HG02870 (cell line): ENCODE measurements at regions not wholly inside any gene's neighbourhood (a gene's known extent, or its start where the extent isn't known, plus 50 kb on each side); places are given as distances from the start of the nearest gene placed in this dataset.

Source experiments
- ATAC-seq: cut with Tn5 transposase; IDR thresholded peaks from one replicate; pipeline ENCODE4 v1.9.1; 2021; ENCODE audit warnings: mild to moderate bottlenecking, moderate library complexity; ENCODE audit not compliant: unreplicated experiment

DNA sequence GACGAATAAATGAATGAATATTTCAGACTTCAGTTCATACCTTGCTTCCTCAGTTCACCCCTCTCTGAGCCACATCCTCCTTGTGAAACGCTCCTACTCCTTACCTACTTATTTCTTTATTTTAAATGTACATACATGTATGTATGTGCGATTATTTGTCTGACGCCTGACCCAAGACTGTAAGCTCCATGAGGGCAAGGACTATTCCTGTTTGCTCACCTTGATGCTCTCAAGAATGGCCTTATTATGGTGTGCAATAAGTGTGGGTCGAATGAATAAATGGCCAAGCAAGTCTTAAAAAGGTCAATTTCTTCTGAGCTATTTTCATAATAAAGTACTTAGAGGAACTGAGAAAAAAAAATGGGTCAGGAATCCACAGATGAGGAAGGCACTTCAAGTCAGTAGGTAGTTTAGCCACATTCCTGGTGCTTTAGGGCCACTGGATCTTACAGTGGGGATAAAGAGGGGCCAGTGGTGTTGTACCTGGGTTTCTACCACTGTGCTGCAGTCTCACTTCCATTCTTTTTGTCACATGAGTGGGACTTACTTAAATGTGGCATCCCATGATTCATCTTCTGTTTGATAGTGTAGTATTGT, 74.7 kb downstream of the SDC1 start:
- ATAC-seq = no peak

- no peak for ATAC-seq
These were observed 75.3 kb downstream of the SDC1 start for GRCh38 chr2:20149703-20150030.

- ATAC-seq = no peak
These were observed 75.8 kb downstream of the SDC1 start for GRCh38 chr2:20148923-20149702.

GRCh38 chr2:20148426-20148922, 76.5 kb downstream of the SDC1 start:
- no peak for ATAC-seq

- ATAC-seq = no peak
These were observed 77.6 kb downstream of the SDC1 start for GRCh38 chr2:20147351-20147750.

DNA sequence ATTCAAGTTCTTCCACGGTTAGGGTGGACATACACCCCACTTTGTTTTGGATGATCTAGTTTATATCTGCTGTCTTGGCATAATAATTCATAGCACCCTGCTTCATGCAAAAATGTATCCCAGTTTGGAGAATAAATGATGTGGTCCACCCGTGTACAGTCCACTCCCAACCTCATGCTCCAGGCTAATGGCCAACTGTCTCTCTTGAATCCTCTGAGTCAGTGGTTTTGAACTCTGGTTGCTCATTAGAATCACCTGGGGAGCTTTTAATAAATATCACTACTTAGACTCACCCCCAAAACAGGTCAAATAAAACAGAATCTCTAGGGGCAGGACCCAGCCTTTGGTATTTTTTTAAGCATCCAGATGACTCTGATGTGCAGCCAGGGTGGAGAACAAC, 78.5 kb downstream of the SDC1 start:
- no peak for ATAC-seq

- peak; percentile 76 for ATAC-seq
These were observed 79.3 kb downstream of the SDC1 start for GRCh38 chr2:20145497-20146193.

- no peak for ATAC-seq
These were observed 80.1 kb downstream of the SDC1 start for GRCh38 chr2:20144861-20145260.

DNA sequence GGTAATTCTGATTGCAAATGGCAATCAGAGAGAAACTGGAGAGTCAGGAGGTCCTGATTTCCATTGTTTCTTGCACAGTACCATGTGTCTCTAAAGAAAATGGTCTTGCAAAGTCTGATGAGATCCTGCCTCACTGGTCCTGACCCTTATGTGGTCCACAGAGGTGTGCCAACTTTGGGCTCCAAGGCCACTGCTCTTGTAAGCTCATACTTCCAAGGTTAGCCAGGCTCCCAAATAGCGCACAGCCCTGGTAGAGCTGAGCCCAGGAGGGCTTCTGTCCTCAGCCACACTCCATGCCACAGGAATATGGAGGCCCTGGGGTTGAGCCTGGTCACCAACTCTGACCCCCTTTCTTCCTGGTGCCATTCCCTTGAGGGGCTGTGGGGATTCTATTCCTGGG, 80.7 kb downstream of the SDC1 start:
- ATAC-seq = no peak

DNA sequence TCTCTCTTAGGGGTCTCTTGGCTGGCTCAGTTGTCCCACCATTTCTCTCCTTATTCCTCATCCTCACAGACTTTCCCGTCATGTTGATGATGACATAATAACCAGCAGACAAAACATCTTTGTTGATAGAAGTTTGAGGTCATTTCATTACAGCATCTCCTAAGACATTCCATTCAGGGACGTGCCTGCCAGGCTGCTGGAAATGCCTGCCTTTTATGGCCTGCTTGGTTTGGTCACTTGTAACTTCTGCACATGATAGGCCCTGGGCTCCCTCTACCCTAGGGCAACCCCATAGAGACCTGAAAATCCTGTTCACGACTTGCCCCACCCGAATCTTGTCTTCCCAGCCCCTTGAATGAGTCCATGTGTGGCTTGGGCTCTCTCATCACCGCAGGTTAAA, 81.7 kb downstream of the SDC1 start:
- no peak for ATAC-seq

DNA sequence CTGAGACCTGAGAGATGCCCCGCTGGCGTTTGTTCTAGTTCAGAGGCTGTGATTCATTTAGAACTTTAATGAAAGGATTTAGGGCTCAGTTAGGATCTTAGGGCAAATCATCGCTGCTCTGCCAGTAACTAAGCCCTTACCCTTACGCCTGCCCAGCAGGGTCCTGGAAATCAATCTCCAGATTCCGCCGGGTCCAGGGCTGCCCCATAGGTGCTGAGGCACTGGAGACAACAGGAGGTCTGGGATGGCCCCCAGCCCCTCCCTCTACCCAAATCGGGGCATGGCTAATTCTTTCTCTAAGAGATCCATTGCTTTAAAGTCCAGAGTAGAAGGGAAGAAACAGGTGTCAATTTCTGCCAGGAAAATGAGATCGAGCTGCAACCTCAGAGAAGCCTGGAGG, 83.1 kb downstream of the SDC1 start:
- ATAC-seq = no peak

DNA sequence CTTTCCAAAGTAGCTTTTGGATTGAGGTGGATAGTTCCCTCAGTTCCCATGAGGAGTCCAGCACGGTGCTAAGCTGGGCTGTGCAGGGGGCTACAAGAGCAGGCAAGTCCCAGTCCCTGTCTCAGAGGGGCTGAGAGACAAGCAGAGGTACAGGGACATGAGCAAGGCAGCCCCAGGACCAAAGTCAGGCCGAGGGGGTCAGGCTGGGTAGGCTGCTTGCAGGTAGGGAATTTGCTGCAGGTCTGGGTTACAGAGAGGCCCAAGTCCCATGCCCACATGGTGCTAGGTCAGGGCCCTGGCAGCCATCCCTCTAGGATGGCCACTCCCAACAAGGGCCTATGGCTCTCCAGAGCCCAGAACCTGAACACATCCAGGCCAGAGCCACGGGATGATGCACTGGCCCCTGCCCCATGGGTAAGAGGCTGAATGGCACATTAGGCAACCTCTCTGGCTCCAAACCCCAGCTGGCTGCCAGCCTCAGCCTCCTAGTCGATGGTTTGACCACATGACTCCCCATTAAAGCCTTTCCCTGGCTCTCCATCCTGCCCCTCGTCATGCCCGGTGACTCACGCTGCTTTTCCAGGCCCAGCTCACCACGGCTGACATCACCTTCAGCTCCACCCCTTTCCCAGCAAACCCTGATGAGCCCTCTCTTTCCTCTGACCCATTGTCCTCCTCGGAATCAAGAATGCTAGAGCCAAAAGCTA, 83.7 kb downstream of the SDC1 start:
- ATAC-seq = no peak

DNA sequence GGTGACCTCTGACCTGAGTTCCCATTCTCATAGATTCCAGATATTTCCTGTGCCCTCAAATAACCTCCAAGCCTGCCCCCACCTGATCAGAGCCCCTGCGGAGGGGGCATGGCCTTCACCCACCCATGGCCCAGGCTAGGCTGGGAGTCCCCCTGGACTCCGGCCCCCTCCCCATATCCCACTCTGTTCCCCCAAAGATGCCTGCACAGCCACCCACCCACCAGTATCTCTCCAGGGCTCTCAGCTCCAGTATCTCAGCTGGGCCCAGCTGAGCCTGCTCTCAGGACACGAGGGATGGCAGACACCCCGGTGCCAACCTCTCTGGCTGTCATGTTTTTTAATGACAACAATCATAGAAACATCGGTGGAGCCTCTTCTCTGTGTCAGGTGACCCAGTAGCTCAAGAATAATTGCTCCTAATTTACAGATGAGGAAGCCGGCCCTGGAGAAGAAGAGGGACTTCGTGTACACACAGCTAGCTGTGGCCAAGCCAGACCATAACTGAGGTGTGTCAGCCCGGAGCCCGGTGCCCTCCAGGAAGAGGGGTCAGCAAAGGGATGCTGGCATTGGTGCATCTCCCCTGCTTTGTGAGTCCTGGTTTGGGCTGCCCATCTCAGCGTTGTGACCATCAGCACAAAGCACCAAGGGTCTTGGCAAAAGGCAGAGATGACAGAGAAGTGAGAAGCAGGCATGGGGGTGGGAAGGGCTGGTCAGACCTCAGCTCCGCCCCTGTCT, 84.4 kb downstream of the SDC1 start:
- no peak for ATAC-seq

- ATAC-seq = no peak
These were observed 85.3 kb downstream of the SDC1 start for GRCh38 chr2:20139407-20140172.

DNA sequence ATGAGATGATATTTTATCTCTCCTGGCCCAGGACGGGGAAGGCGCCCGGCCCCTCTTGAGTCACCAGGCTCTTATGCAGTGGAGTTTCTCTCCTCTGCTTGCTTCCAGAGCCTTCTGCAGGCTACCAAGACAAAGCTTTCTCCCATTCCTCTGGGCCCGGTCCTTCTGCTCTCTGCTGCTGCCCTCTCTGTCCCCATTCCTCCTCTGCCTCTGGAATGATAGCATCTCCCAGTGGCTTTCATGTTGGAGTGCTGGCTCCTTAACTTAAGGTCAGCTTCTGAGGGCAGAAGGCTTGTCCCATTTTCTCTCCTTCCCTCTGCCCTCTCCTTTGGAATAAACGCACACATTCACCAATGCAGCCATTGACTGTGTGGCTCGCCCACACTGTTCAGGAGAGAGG, 86.2 kb downstream of the SDC1 start:
- no peak for ATAC-seq

DNA sequence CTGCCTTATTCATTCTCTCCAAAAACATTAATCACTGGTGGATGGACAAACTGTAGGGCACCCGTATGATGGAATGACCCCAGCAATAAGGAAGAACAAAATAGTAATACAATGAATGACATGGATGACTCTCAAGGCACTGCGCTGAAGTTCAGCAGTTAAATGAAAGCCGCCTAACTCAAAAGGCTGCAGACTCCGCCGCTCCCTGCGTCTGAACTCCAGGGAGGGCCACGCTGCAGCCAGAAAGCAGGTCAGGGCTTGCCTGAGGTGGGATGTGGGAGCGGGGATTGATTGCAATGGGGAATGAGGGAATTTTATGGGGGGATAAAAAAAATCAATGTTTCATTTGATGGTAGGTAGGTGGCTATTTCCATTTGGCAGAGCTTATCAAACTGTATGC, 86.5 kb upstream of the LAPTM4A start:
- no peak for ATAC-seq

- no peak for ATAC-seq
These were observed 85.7 kb upstream of the LAPTM4A start for GRCh38 chr2:20137131-20137571.

GRCh38 chr2:20136149-20136548, 84.7 kb upstream of the LAPTM4A start:
- no peak for ATAC-seq

DNA sequence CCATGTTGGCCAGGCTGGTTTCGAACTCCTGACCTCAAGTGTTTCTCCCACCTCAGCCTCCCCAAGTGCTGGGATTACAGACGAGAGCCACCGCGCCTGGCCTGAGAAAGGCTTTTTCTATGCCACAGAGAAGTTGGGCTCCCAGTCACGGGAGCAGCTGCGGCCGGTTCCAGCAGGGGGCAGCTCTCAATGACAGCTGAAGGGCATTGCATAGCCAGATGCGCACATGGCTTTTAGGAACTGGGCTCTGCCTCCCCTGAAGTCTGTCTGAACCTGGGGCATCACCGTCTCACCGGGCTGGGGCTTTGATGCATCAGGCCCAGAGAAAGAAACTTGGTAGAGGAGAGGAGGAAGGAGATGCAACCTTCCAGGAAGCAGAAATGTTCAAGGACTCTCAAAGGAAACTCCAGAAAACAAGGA, 84.2 kb upstream of the LAPTM4A start:
- peak; percentile 89 for ATAC-seq

DNA sequence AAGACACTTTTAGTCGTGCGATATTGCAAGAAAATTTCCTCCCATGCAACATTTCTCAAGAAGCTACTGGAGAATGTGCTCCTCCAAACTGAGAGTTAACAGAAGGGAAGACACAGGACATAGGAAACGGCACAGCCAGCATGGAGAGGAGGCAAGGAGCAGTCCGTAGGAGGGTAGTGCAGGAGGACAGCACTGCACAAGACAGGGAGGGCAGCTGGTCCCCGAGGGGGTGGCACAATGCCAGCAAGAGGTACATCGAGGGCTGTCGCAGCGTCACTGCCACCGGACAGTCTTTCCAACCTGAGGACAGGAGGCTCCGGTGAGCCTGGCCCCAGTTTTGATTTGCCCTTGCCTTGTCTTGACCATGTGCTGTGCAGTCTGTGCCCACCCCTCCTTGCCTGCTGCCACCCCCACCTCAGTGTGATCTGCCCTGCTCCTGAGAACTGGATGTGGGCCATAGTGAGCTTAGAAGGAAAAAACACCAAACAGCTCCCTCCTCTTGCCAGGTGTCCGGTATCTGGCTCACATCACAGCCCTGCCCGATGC, 81.6 kb upstream of the LAPTM4A start:
- no peak for ATAC-seq
